Ammon's horn (tissue), 1 donor: ENCODE measurements at regions not wholly inside any gene's neighbourhood (a gene's known extent, or its start where the extent isn't known, plus 50 kb on each side); places are given as distances from the start of the nearest gene placed in this dataset.

Source experiments
- DNase-seq: peaks from one replicate; pipeline ENCODE4 v3.0.0-alpha.2; 2016; ENCODE audit warnings: low spot score

DNA sequence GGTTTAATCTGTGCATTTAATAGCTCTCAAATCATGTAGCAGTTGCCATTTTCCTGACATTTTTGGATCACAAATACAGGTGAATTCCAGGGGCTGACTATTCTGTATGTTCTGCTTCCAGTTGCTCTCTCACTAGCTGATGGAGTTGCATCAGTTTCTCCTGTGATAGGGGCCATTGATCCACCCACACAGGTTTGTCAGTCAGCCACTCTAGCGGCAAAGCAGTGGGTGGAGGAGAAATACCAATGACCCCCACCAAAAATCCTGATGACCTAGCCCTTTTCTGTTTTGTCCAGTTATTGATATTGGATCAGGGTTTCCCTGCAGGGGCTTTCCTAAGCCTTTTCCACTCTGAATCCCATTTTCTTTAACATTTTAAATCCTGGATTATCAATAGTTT lies 72.3 kb upstream of the BTN3A2 start:
- no peak for DNase-seq

DNA sequence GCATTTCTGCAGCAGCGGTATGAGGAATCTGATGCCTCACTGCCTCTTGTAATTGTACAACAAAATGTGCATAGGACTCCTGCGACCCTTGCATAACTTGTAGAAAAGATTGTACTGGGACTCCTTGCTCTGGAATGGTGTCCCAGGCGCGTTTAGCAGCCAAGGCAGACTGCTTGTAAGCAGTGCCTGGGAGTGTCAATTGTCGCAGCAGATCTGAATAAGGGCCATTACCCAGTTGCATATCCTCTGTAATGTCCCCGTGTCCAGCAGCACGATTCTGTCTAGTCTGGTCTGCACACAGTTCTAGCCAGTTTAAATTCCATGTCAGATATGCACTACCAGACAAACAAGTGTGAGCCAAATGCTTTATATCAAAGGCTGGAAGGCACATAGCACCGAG lies 70.7 kb upstream of the BTN3A2 start:
- no peak for DNase-seq

DNA sequence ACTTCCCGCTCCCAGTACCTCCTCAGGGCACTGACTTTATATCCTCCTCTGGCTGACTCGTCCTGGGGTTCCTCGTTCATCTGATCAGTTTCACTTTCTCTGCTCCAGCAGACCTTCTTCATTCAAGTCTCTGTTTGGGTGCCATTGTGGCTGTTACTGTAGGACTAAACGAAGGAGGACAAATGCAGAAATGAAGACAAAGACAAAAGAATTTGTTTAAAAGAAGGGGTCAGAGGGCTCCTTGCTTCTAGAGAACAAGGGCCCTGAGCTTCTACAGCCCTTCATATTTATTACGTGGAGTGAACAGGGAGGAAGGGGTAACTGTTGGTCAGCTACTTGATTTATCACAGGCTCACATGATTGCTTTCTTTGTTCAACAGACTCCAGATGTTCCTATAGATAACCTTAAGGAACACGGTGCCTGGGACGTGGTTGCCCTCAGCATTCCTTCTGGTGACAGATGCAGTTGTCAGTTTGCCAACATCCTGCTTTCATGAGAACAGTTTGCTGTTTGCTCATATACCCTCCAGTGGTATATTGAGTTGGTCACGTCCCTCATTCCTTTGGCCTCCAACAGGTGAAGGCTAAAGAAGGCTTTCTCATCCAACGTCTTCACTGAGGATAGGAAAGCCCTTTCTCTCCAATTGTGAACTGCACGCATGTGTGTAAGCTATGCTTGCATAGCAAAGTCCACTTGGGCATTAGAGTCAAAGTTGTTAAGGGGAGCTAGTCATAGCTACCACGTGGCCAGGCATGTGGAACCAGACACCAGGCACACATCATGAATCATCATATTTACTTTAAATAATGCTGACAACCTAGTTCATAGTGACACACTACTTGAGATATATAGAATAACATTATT lies 69.1 kb upstream of the BTN3A2 start:
- DNase-seq = peak; percentile 33

DNA sequence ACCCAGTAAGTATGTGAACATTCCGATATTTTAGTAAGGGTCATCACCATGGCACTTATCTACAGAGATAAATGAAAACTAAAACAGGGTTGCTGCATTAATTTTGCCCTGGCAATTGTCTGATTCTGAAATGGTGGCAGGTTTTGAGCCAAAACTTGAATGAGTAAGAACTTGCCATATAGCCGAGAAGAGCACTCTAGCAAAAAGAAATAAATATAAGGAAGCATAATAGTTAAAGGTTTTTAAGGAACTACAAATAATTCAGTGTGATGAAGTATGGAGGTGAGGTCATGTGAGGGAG lies 68.5 kb upstream of the BTN3A2 start:
- DNase-seq = no peak

DNA sequence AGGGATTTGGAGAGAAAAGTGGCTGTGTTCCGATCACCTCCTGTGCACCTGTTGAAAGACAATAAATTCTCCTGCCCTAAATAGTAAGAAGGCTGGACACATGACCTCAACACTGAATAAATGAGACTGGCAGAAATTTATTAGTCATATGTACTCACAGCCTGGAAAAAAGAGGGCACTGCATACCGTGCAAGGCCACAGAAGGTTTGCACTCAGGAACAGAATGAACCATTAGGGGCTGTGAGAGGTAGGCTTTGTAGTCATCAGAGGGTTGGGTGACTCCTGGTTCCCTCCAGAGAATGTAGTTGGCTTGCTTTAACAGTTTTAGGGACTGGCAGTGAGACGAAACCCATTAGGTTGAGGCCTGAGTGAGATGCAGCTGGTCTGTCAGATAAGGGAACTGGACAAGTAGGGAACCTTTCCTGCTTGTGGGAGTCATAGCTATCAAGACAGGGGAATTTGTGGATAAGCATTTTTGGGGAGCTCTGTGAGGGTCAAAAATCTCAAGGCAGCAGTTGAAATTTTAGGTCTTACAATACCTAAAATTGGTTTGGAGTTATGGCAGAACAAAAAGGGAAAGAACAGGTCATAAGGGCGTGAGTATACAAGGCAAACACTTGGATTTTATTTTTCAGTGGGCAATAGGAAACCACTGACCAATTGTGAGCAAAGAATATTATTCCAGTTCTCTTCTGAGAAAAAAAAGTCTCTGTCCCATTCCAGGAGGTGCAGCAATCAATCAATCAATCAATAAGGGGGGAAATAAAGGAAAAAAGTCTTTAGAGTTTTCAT lies 67.9 kb upstream of the BTN3A2 start:
- no peak for DNase-seq

DNA sequence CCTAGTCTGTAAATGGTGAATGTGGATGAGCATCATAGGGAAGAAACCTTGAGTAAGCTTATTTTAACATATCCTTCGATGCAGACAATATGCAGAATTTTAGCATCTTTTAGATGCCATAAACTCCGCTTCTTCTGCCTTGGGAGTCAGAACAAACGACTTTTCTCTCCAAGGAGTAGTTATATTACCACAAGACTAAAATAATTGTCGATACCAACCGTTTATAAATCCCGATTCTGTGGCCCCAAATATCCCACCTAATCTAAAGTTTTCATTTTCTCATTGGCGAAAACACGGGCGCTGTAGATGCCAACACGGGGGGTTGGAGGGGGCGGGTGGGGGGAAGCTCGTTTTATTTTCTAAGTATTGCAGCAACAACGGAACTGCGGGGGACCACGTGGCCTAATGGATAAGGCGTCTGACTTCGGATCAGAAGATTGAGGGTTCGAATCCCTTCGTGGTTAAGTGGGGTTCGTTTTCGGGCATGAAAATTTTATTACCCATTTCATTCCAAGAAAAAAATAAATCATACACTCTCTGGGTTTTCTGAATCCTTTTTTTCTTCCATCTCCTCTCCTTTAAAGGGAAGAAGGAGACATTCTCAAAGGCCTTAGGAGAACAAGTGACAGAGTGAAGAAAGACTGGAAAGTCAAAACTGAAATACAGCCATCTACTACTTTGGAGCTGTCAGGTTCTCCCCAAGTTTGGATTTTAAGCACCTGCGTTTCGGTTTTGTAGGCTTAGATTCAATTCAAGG lies 65.5 kb upstream of the BTN3A2 start:
- DNase-seq = no peak

DNA sequence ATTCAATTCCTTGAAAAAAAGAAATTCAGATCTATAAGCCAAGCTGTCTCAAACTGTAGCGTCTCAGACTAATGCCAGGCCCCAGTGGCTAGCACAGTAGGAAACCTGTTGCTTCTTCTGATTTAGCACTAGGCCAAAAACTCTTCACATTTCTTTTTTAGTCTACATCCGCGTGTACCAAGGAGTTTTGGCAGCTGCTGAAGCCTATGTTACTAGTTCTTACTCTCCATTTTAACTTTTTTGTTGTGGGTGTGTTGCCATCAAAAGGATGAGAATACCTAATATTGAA lies 65.0 kb upstream of the BTN3A2 start:
- DNase-seq = no peak

DNA sequence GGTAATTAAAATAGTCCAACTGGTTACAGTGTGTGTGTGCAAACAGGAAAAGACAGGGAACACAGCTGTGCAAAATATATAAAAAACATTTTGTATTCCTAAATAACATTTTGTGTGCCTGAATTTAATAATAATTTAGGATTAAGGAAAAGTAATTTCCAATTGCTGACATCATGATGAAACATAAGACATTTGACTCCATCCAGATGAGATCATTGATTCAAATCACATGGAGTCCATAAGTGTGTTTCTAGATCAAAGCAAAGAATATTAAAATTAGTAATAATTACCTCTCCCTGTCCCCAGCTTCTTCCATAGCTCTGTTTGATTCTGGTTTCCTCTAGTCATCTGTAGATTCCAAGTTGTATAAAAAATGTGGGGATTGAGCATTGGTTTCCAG lies 64.6 kb upstream of the BTN3A2 start:
- DNase-seq = no peak

DNA sequence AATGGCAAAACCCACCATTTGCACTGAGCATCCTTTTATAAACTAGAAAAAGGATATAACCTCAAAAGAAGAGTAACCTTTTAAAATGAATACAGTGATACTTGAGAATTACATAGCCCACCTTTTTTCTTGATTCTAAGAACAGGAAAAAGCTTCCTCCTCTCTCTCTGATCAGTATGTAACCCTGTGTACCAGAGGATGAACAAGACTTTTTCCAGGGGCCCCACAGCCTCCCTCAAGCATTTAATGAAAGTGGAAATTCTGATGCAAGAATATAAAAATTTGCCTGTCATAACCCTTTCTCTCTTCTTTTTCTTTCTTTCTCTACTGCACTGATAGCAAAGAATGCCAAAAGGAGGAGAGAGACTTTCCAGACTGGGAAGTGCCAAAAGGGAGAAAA lies 64.2 kb upstream of the BTN3A2 start:
- no peak for DNase-seq

DNA sequence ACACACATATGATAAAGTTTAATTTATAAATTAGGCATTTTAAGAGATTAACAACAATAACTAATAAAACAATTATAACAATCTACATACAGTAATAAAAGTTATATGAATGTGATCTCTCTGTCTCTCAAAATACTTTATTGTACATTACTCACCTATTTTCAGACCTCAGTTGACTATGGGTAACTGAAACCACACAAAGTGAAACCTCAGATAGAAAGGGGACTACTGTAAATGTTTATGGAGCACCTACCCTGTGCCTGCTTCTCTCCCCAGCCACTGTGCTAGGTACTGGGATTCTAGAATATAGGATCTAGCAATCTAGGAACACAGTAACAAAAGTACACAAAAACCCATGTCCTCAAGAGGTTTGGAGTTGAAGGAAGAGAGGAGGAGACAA lies 63.4 kb upstream of the BTN3A2 start:
- DNase-seq = no peak

DNA sequence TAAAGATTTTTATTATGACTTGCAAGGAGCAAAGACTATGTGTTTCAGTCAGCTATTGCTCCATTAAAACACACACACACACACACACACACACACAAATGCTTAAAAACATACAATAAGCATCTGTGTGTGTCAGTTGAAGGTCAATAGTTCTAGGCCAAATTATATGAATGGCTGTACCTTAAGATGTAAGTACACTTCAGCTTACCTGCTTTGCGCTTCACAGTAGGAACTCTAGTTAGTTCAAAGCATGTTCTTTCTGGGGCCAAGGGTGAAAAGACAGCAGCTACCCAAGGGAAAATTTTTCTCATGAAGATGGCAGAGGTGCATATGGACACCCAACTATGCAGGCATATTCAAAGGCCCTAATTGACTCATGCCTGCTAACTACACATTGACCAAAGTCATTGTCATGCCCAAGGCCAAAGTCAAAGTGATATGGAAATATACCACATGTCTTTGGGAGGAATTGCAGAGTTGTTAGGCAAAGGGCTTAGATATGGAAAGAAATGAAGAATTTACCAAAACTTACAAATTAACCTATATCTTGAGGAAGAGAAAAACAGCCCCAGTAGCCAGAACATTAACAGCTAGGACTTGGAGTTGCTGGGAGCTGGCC lies 61.9 kb upstream of the BTN3A2 start:
- no peak for DNase-seq

DNA sequence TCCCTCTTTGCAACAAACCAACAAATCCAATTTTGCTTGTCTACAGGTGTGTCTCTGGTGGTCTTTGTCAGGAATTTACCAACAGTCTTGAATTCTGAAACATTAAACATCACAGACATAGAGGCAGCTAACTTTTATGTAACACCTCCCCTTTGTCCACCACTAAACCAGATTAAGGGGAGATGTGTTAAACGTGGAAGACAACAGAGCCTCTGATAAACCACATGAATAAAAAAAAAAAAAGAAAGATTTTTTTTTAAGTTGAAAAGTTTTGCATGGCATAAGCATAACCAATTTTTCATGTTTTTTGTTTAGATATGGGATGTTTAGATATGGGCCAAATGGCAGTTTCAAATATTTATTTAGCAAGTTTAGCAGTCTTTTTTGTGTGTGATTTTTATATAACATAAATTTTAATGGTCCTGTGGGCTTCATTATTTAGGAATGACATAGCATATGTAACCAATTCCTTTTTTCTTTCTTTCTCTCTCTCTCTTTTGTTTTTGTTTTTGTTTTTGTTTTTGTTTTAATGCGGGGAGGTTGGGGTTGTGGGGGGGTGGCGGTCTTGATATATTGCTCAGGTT lies 60.7 kb upstream of the BTN3A2 start:
- DNase-seq = no peak

DNA sequence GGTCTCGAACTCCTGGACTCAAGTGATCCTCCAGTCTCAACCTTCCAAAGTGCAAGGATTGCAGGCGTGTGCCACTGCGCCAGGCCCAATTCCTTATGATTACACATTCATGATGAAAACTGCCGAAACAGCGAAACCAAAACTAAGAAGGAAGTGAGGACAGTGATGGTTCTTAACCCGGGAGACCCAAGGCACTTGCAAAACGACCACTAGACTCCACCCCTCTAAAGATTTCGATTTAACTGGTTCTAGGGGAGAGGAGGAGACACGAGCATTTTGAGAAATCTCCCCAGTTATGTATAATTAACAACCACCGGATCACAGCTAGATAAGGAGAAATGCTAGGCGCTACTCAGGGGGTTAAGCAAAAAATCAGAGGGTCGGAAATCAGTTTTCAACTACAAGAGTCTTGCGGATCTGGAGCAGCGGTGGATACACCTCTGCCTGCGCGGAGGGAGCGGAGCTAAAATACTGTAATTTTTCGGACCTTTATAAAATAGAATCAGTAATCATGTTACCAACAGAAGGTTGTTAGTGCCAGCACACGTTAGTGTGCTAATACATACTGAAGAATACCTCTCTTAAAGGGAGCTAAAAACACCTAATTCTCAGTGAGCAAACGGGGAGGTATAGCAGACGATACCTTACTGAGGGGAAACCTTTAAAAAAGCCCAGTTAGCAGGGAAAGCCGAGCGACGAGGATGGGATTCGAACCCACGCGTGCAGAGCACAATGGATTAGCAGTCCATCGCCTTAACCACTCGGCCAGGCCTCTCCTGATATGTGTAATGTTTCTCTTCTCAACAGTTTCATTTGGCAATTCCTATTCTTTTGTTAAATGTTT lies 60.0 kb upstream of the BTN3A2 start:
- peak; percentile 66 for DNase-seq

DNA sequence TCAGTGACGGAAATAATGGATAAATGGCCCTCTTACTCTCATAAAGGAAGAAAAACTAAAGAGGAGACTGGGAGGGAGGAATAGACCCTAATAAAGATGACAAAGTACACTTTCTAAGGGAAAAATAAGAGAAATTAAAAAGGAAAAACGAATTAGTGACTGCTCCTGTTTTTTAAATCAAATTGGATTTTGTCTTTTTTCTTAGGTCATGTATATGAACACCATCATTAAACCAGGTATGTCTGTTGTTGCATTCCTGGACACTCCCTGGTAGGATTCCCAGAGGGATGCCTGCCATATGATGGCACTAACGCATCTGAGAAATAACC lies 59.4 kb upstream of the BTN3A2 start:
- DNase-seq = no peak

DNA sequence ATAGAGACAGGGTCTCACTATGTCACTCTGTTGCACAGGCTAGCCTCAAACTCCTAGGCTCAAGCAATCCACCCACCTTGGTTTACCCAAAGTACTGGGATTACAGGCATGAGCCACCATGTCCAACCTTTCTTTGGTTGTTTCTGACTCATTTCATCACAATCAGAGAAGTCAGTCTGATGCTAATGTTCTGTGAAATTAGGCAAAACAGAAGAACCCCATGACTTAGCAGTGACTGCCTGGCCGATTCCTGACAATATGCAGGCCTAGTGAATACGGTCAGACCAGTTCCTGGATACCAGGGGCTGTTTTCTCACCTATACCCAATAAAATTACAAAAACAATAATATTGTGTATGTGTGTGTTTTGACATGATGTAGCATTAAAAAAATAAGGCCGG lies 58.8 kb upstream of the BTN3A2 start:
- DNase-seq = no peak

DNA sequence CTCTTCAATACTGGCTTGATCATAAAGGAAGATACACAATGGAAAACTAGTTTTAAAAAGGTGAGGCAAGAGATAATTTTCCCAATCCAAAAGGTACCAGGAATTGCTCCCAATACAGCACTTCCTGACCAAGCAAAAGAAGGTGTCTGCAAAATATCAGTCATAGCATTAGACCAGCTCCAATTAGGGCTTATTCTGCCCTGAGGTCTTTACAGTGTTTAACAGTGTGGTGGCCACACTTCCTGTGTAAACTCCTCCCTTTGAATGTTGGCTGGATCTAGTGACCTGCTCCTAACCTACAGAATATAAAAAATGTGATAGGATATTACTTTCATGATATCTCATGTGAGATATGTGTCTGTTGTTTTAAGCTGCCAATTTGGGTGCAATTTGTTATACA lies 57.1 kb upstream of the BTN3A2 start:
- DNase-seq = no peak

DNA sequence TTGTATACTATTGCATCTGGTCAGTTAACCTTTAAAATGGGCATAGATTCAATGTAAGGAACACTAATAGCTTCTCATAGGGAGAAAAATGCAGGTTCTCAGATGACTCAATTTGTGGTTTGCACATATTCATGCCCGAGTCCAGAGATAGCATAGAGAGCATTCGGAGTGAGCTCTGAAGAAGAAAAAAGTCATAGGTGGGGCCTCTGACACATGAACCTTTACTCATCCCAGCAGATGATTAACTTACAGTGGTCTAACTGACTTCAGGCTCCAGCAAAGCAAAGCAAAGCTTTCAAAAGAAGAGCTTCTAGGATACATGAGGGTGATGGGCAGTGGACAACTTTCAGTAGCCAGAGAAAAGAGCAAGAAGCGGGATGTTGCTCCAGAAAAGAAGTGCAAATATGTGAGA lies 55.3 kb upstream of the BTN3A2 start:
- no peak for DNase-seq

DNA sequence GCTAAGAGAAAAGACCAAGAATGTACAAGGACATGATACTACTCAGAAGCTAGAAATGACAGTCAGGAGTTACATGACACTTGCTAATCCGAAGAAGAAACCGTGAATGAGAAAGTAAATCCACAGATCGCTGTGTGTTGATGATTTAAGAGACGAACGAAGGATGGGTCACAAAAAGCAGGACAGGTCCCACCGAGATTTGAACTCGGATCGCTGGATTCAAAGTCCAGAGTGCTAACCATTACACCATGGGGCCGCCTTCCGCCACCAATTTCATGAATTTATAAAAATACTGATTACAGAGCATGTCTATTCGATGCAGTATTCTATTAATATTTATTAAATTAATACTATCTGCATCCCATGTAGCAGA lies 54.0 kb upstream of the BTN3A2 start:
- DNase-seq = peak; percentile 36

DNA sequence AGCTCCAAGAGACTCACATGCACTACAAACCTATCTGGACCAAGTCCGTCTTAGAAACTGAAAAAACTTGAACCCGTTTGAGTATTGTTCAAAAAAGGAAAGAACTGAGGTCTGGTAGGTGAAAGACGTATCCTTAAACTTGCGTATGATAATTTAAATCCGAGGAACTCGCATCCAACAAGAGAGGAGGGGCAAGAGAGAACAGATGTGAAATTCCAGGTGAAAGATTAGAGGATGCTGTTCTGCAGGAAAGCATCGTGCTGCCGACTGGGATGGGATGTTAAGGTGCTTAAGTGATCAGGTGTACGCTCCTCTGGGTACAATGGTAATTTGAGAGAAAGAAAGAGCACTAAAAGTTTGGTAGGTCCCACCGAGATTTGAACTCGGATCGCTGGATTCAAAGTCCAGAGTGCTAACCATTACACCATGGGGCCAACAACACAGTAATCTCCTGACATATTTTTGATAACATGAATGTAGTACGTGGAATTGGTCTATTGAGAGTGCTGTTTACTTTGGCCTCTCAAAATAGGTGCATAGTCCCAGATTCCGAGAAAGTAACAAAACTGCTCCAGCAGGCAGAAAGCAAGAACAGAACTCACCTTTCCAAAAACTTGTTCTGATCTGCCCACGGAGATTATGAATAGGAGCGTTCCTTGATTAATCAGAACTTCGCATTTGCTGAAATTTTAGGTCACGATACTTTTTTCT lies 53.5 kb upstream of the BTN3A2 start:
- peak; percentile 51 for DNase-seq

DNA sequence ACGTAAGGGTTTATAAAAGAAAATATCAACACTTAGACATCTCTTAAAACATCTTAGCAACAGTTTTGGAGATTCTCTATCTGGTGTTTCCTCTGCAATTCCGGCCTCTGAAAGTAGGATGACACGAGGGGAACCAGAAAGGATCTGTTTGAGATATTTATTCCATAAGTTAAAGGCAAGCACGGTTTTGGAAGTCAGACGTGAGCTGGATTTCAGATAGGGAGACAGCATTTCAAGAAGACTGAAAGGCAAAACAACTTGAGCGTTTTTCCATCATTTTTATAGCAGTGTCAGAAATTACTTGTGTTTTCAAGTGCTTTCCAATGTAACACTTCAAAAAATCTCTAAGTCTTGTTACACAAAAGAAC lies 52.9 kb upstream of the BTN3A2 start:
- peak; percentile 7 for DNase-seq
